Chondrocyte (in vitro differentiated cells): ENCODE measurements at regions not wholly inside any gene's neighbourhood (a gene's known extent, or its start where the extent isn't known, plus 50 kb on each side); places are given as distances from the start of the nearest gene placed in this dataset.

ENCODE experiments used
- DNase-seq: peaks from one replicate; pipeline ENCODE4 v3.0.0; 2021; ENCODE audit warnings: mixed read lengths, low spot score
- H3K27ac Mint-ChIP-seq: one replicate; pipeline ENCODE4 v1.8.0; 2021; ENCODE audit warnings: mild to moderate bottlenecking, moderate library complexity, mixed read lengths; ENCODE audit not compliant: unreplicated experiment
- H3K27me3 Mint-ChIP-seq: 2 replicates; pipeline ENCODE4 v1.8.0; 2021; ENCODE audit warnings: low read depth, mixed read lengths
- H3K36me3 Mint-ChIP-seq: 2 replicates; pipeline ENCODE4 v1.8.0; 2021; ENCODE audit warnings: low read depth, mixed read lengths
- H3K4me1 Mint-ChIP-seq: 2 replicates; pipeline ENCODE4 v1.8.0; 2021; ENCODE audit warnings: low read depth, mild to moderate bottlenecking, mixed read lengths
- H3K4me3 Mint-ChIP-seq: one replicate; pipeline ENCODE4 v1.8.0; 2021; ENCODE audit warnings: mild to moderate bottlenecking, moderate library complexity, mixed read lengths; ENCODE audit not compliant: unreplicated experiment
- H3K9me3 Mint-ChIP-seq: 2 replicates; pipeline ENCODE4 v1.8.0; 2021; ENCODE audit warnings: low read depth, mixed read lengths
- CTCF ChIP-seq: fragments of 200-600 bp; sonication (generic); IDR thresholded peaks from 2 replicates; pipeline ENCODE4 v1.5.0; 2021; ENCODE audit warnings: antibody characterized with exemption, mild to moderate bottlenecking, moderate library complexity

GRCh38 chr2:67782443-67782842 lies 280.4 kb downstream of the C1D start:
- H3K27ac Mint-ChIP-seq: no peak overlapping the region
- peaks cover 14% of the 10 kb centered on the region for H3K4me1 Mint-ChIP-seq
- H3K9me3 Mint-ChIP-seq: no peaks in the 10 kb centered on the region
- H3K4me3 Mint-ChIP-seq: no peak overlapping the region
- no peaks in the 10 kb centered on the region for H3K36me3 Mint-ChIP-seq
- DNase-seq: no peak
- H3K27me3 Mint-ChIP-seq: no peaks in the 10 kb centered on the region
- no peak for TF ChIP-seq CTCF

- H3K9me3 Mint-ChIP-seq: no peaks in the 10 kb centered on the region
- no peak for TF ChIP-seq CTCF
- peaks cover 14% of the 10 kb centered on the region for H3K4me1 Mint-ChIP-seq
- no peak overlapping the region for H3K27ac Mint-ChIP-seq
- H3K36me3 Mint-ChIP-seq: no peaks in the 10 kb centered on the region
- H3K27me3 Mint-ChIP-seq: no peaks in the 10 kb centered on the region
- H3K4me3 Mint-ChIP-seq: no peak overlapping the region
- no peak for DNase-seq
Measured at GRCh38 chr2:67783026-67783425, 279.8 kb downstream of the C1D start.

GRCh38 chr2:67790622-67791021 lies 272.2 kb downstream of the C1D start:
- Mint-ChIP-seq H3K36me3 (no peaks in the 10 kb centered on the region), H3K27me3 (no peaks in the 10 kb centered on the region), H3K27ac (no peak overlapping the region), H3K9me3 (no peaks in the 10 kb centered on the region), H3K4me3 (no peak overlapping the region), H3K4me1 (peaks cover 6% of the 10 kb centered on the region)
- TF ChIP-seq CTCF: no peak
- no peak for DNase-seq

- peaks cover 6% of the 10 kb centered on the region for H3K4me1 Mint-ChIP-seq
- no peak for TF ChIP-seq CTCF
- H3K9me3 Mint-ChIP-seq: no peaks in the 10 kb centered on the region
- no peaks in the 10 kb centered on the region for H3K36me3 Mint-ChIP-seq
- DNase-seq: no peak
- no peak overlapping the region for H3K27ac Mint-ChIP-seq
- no peak overlapping the region for H3K4me3 Mint-ChIP-seq
- no peaks in the 10 kb centered on the region for H3K27me3 Mint-ChIP-seq
Measured at GRCh38 chr2:67792191-67792590, 270.6 kb downstream of the C1D start.

- H3K4me3 Mint-ChIP-seq: no peak overlapping the region
- H3K27me3 Mint-ChIP-seq: no peaks in the 10 kb centered on the region
- H3K27ac Mint-ChIP-seq: no peak overlapping the region
- TF ChIP-seq CTCF: no peak
- DNase-seq: no peak
- H3K4me1 Mint-ChIP-seq: peaks cover 11% of the 10 kb centered on the region
- no peaks in the 10 kb centered on the region for H3K36me3 Mint-ChIP-seq
- H3K9me3 Mint-ChIP-seq: no peaks in the 10 kb centered on the region
Measured at GRCh38 chr2:67792681-67793091, 270.1 kb downstream of the C1D start.
